Transverse colon (tissue), 4 donors: ENCODE measurements at regions not wholly inside any gene's neighbourhood (a gene's known extent, or its start where the extent isn't known, plus 50 kb on each side); places are given as distances from the start of the nearest gene placed in this dataset.

Source experiments
- POLR2A ChIP-seq: fragments of 450-650 bp; IDR thresholded peaks from one replicate; pipeline ENCODE4 v1.6.1; 2016; ENCODE audit warnings: antibody characterized with exemption, mild to moderate bottlenecking, moderate library complexity
- POLR2AphosphoS5 ChIP-seq, 3 donors: sonication (generic); formaldehyde crosslinking; IDR thresholded peaks; one replicate each; pipeline ENCODE4 v1.6.1; 2016; ENCODE audit warnings: antibody characterized with exemption in 3 of 3
- TF ChIP-seq, protein P1 (sequence below), 5 experiments: fragments of 200-600 bp in 3 of 5; fragments of 450-650 bp in 2 of 5; sonication (generic) in 3 of 5; IDR thresholded peaks; 1 replicate in 2 of 5; 2 replicates in 3 of 5; pipeline ENCODE4 v1.5.1; 2016 to 2017; ENCODE audit warnings: antibody characterized with exemption in 5 of 5, inconsistent platforms in 3 of 5, mild to moderate bottlenecking in 2 of 5, moderate library complexity in 1 of 5

DNA sequence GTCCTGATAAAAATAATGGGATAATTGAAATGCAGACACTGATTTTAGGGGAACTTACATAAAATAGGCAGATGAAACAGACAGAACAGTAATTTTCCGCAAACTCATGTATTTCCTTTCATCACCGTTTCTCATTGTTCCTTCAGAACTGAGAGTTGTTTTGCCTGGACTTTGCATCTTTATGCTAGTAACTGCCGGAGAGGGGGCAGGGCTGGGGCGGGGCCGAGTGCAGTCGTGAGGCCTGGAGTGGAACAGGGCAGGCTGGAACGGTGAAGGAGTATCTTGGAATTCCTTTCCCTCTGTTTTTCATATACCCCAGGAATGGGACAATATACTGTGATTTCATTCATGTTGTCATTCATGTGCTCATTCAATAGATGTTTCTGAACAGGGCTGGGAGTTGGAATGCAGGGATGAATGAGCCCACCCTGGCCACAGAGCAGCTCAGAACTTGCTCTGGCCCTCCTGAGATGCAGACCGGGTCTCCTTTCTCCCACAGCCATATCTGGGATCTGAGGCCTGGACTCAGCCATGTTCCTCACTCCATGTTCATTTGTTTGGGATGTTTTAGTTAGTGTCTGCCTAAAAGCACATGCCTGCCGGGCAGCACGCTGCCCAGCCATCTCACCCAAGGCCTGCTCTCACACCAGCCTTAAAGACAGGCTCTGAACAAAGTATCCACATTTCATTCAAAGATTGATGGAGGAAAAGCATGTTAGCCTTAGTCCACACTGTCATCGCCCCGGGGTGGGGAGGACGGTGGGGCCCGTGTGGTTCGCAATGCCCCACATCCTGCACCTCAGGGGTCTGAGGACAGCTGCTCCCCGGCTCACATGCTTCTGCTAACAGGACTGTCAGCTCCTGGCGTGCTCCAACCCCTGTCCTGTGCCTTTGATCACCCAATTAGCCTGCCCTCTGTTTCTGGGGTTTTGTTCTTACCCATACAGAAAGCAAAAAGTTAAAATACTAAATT is 92.9 kb downstream of the SOX1 start:
- TF ChIP-seq, protein P1, sequence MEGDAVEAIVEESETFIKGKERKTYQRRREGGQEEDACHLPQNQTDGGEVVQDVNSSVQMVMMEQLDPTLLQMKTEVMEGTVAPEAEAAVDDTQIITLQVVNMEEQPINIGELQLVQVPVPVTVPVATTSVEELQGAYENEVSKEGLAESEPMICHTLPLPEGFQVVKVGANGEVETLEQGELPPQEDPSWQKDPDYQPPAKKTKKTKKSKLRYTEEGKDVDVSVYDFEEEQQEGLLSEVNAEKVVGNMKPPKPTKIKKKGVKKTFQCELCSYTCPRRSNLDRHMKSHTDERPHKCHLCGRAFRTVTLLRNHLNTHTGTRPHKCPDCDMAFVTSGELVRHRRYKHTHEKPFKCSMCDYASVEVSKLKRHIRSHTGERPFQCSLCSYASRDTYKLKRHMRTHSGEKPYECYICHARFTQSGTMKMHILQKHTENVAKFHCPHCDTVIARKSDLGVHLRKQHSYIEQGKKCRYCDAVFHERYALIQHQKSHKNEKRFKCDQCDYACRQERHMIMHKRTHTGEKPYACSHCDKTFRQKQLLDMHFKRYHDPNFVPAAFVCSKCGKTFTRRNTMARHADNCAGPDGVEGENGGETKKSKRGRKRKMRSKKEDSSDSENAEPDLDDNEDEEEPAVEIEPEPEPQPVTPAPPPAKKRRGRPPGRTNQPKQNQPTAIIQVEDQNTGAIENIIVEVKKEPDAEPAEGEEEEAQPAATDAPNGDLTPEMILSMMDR (IDR thresholded peaks at IDR 0.05): no peak
- TF ChIP-seq POLR2A (no peak), POLR2AphosphoS5 (IDR thresholded peaks at IDR 0.05) (no peak)
